ENCODE measurements at regions not wholly inside any gene's neighbourhood (a gene's known extent, or its start where the extent isn't known, plus 50 kb on each side); places are given as distances from the start of the nearest gene placed in this dataset.

DNA sequence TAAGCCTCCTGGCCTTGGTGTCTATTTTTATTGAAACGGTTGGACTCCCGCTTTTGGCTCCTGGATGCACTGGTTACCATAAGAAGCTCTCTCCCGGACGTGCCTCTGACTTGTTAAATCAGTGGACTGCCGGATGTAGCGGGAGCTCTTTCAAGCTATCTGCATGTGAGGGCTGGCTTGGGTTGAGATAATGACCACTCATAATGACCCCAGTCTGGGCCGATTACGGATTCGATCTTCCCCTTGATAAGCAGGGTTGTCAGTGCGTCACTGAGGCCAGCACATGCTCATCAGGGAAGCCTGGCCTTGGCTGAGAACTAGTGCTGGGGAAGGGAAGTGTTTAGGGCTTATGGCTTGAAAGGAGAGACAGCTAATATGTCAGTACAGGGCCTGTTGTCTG is 528.1 kb downstream of the CDH26 start:
- no peak overlapping the region for H3K4me3 ChIP-seq (ENCODE audit: control insufficient read depth, low read depth, low read length)
- no peak for DNase-seq (ENCODE audit: low read depth)
- TF ChIP-seq, protein P1, sequence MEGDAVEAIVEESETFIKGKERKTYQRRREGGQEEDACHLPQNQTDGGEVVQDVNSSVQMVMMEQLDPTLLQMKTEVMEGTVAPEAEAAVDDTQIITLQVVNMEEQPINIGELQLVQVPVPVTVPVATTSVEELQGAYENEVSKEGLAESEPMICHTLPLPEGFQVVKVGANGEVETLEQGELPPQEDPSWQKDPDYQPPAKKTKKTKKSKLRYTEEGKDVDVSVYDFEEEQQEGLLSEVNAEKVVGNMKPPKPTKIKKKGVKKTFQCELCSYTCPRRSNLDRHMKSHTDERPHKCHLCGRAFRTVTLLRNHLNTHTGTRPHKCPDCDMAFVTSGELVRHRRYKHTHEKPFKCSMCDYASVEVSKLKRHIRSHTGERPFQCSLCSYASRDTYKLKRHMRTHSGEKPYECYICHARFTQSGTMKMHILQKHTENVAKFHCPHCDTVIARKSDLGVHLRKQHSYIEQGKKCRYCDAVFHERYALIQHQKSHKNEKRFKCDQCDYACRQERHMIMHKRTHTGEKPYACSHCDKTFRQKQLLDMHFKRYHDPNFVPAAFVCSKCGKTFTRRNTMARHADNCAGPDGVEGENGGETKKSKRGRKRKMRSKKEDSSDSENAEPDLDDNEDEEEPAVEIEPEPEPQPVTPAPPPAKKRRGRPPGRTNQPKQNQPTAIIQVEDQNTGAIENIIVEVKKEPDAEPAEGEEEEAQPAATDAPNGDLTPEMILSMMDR (conservative IDR thresholded peaks at IDR 0.05; ENCODE audit: control insufficient read depth, insufficient read depth, low read depth, low read length), result no peak

DNA sequence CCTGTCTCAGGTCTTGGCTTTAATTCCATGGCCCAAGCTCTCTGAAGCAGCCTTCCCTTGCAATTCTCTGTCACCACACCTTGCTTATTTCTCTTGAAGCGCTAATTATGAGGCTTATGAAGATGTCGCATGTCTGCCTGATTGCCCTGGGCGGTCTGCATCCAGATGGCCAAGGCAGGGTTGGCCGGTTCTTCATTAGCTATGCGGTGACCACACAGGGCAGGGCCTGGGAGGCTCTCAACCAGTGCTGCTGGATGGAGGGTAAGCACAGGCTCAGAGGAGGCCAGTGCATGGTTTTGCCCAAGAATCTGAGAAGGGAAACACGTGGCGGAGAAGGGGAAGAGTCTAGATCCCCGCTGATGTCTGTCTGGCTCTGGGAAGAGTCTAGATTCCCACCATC is 528.7 kb downstream of the CDH26 start:
- TF ChIP-seq, protein P1 (conservative IDR thresholded peaks at IDR 0.05; ENCODE audit: control insufficient read depth, insufficient read depth, low read depth, low read length), result no peak
- no peak overlapping the region for H3K4me3 ChIP-seq (ENCODE audit: control insufficient read depth, low read depth, low read length)
- no peak for DNase-seq (ENCODE audit: low read depth)

DNA sequence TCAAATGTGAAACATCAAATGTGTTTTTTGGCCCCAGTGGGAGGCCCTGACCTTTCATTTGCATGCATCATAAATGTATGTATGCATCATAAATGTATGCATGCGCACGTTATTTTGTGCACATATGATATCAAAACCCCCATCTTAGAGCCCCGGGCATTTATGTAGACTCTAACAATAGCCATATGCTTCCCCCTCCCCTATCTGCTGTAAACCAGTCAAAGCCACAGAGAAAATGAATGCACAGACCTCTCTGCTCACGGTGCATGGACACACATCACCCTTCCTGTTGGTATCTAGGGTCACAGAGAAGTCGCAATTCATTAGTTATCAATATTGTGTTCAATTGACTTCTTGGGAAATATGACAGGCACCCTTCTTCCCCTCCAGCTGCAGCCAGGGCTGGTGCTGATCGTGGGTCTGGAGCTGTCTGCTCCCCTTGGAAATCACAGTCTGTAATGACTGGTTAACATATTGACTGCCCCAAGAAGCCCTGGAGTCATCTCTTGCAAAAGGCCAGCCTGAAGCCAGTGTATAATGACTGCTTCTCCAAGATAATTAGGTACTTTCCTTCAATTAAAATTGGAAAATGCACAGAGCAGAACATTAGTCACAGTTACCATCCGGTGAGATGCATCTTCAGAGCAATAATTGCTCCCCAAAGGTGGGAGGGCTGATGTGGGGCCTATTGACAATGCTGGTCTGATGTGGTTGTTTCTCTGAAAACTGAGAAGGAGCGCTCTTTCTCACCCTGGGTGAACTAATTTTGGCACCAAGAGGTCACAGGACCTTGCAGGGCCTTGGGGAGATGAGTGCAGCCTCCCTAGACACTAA is 532.2 kb downstream of the CDH26 start:
- H3K4me3 ChIP-seq (ENCODE audit: control insufficient read depth, low read depth, low read length), result no peak overlapping the region
- DNase-seq (ENCODE audit: low read depth), result no peak
- TF ChIP-seq, protein P1 (conservative IDR thresholded peaks at IDR 0.05; ENCODE audit: control insufficient read depth, insufficient read depth, low read depth, low read length), result no peak

DNA sequence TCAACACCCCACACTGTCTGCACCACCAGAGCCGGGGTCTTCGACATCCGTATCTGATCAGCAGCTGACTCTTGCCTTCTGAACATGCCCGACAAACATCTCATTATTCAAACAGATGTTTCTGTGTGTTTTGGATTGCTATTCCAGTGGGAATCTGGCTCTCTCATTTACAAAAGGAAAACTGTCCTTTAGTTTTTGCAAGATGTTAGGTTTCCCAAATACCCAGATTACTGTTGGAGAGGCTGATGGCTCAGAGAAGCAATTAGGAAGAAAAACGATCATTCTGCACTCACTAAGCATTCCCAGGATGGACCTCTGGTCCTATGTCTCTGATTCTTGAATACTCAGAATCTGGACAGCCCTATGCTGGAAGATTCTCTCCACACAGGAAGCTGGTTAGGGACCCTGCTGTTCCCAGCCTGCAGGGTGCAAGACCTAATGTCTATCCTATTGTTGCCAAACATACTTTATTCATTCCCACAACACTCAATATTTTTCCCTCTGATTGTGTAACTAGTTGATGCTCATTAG is 532.9 kb downstream of the CDH26 start:
- H3K4me3 ChIP-seq (ENCODE audit: control insufficient read depth, low read depth, low read length), result no peak overlapping the region
- TF ChIP-seq, protein P1 (conservative IDR thresholded peaks at IDR 0.05; ENCODE audit: control insufficient read depth, insufficient read depth, low read depth, low read length), result no peak
- peak; percentile 29 for DNase-seq (ENCODE audit: low read depth)

DNA sequence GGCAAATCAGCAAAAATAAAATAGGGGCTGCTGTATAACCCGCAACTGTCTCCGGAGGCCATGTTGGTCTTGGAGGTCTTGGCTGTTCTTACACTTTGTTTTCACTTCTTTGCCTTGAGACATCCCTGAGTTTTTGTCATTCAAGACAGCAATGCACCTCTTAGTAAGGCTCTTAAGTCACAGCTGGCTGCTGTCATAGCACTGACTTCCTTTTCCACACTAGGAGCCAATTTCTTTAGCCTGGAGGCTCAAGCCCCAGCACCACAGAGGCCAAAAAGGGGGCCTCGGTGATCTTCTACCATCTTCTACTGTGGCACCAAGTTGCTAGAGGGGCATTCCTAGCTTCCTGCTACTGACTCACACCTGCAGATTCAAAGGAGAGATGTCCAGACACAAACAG is 536.3 kb downstream of the CDH26 start:
- no peak for DNase-seq (ENCODE audit: low read depth)
- TF ChIP-seq, protein P1 (conservative IDR thresholded peaks at IDR 0.05; ENCODE audit: control insufficient read depth, insufficient read depth, low read depth, low read length), result no peak
- H3K4me3 ChIP-seq (ENCODE audit: control insufficient read depth, low read depth, low read length), result no peak overlapping the region

DNA sequence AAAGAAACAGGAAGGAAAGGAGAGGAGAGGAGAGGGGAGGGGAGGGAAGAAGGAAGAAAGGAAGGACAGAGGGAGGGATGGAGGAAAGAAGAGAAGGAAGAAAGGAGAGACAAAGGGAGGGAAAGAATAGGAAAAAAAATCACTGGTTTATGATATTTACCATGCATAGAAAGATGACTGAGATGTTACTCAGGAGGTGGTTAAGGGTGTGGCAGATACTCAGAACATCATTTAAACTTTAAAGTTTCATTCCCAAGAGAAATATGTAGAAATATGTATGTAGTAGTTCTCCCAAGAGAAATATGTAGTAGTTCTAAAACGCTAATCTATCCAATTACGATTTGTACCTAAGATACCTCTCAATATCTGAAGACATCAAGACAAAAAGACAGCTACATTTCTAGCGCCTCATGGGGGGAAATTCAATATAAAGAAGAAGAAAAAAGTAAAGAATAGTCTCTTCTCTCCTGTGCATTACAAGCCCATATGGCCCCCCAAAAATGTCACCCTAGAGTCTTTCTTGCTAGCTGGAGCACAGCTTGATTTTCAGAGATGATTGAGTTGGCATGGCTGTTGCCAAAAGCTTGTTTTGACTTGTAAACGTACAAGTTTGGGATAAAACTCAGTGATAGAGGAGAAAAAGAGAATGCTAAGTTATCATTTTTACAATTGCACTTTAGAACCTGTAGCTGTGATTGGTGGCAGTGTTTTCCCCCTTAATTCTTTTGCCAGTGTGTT is 539.2 kb downstream of the CDH26 start:
- no peak for DNase-seq (ENCODE audit: low read depth)
- H3K4me3 ChIP-seq (ENCODE audit: control insufficient read depth, low read depth, low read length), result no peak overlapping the region

More for the DNA sequence above, 539.2 kb downstream of the CDH26 start:
- TF ChIP-seq, protein P1 (conservative IDR thresholded peaks at IDR 0.05; ENCODE audit: control insufficient read depth, insufficient read depth, low read depth, low read length), result no peak

All from fibroblast of mammary gland (primary cell).